IMR-90 (cell line): ENCODE measurements at regions not wholly inside any gene's neighbourhood (a gene's known extent, or its start where the extent isn't known, plus 50 kb on each side); places are given as distances from the start of the nearest gene placed in this dataset.
A peak's percentile ranks its signal among the peaks of the same experiment; 100 is the strongest.

ENCODE experiments used
- ATAC-seq: fragments of 200-7000 bp; cut with Tn5 transposase; 2 replicates; pipeline ENCODE4 v1.9.1; 2020; ENCODE audit warnings: low read depth, mild to moderate bottlenecking, moderate library complexity
- BruUV-seq: library from RNA; stranded (reverse); fragments of 400-500 nt; replicated peaks from 2 replicates; lab custom pipeline; 2021; lab: Mats Ljungman, UMichigan
- CTCF ChIA-PET: fragments of 300-600 bp; formaldehyde crosslinking; extraction: SDS; loops from one replicate; lab custom pipeline; 2021; ENCODE audit warnings: antibody characterized with exemption; lab: Yijun Ruan, JAX
- POLR2A ChIA-PET: fragments of 300-600 bp; sonication (Branson Sonifier 250); formaldehyde crosslinking; loops from one replicate; lab custom pipeline; 2022; ENCODE audit warnings: antibody characterized with exemption; ENCODE audit not compliant: unreplicated experiment; lab: Charles Lee
- DNase-seq: peaks from one replicate; pipeline ENCODE4 v3.0.0; 2013
- H2AFZ ChIP-seq: replicated peaks from 2 replicates; pipeline ENCODE3; 2013; ENCODE audit warnings: low read length, mild to moderate bottlenecking; ENCODE audit not compliant: poor library complexity
- H2AK5ac ChIP-seq: 2 replicates; pipeline ENCODE4 v1.6.1; 2013; ENCODE audit warnings: low read depth, low read length, inconsistent platforms
- H2AK9ac ChIP-seq: replicated peaks from 2 replicates; pipeline ENCODE3; 2013; ENCODE audit warnings: mild to moderate bottlenecking, low read depth, low read length, moderate library complexity; ENCODE audit not compliant: poor library complexity
- H2BK120ac ChIP-seq: 2 replicates; pipeline ENCODE4 v1.6.1; 2013; ENCODE audit warnings: low read depth, low read length, inconsistent platforms
- H2BK15ac ChIP-seq: 3 replicates; pipeline ENCODE4 v1.6.1; 2013; ENCODE audit warnings: low read depth, low read length, inconsistent platforms
- H2BK20ac ChIP-seq: 2 replicates; pipeline ENCODE4 v1.6.1; 2013; ENCODE audit warnings: low read depth, mild to moderate bottlenecking, inconsistent platforms, low read length, moderate library complexity
- H2BK5ac ChIP-seq: 2 replicates; pipeline ENCODE4 v1.6.1; 2013; ENCODE audit warnings: mild to moderate bottlenecking, low read depth, low read length, inconsistent platforms; ENCODE audit not compliant: poor library complexity, severe bottlenecking
- H3K14ac ChIP-seq: replicated peaks from 2 replicates; pipeline ENCODE4 v1.6.1; 2013; ENCODE audit warnings: low read depth, low read length, inconsistent platforms
- H3K18ac ChIP-seq: 2 replicates; pipeline ENCODE4 v1.6.1; 2013; ENCODE audit warnings: low read depth, low read length, control low read depth
- H3K23ac ChIP-seq: 2 replicates; pipeline ENCODE4 v1.6.1; 2013; ENCODE audit warnings: low read depth, low read length, inconsistent platforms
- H3K27ac ChIP-seq: 2 replicates; pipeline ENCODE4 v1.5.1; 2013; ENCODE audit warnings: mild to moderate bottlenecking, control low read depth, low read length; ENCODE audit not compliant: insufficient read depth
- H3K27me3 ChIP-seq: 2 replicates; pipeline ENCODE4 v1.6.1; 2013; ENCODE audit warnings: low read length; ENCODE audit not compliant: control insufficient read depth, insufficient read depth
- H3K36me3 ChIP-seq: 2 replicates; pipeline ENCODE4 v1.6.1; 2013; ENCODE audit warnings: low read length, mixed read lengths; ENCODE audit not compliant: control insufficient read depth, insufficient read depth
- H3K4ac ChIP-seq: 2 replicates; pipeline ENCODE4 v1.6.1; 2013; ENCODE audit warnings: low read depth, low read length, inconsistent platforms
- H3K4me1 ChIP-seq: 2 replicates; pipeline ENCODE4 v1.6.1; 2013; ENCODE audit warnings: low read length, mixed read lengths; ENCODE audit not compliant: control insufficient read depth, insufficient read depth
- H3K4me2 ChIP-seq: 2 replicates; pipeline ENCODE4 v1.6.1; 2013; ENCODE audit warnings: low read depth, mild to moderate bottlenecking, control low read depth, low read length, moderate library complexity
- H3K4me3 ChIP-seq: 2 replicates; pipeline ENCODE4 v1.5.1; 2013; ENCODE audit warnings: low read depth, mild to moderate bottlenecking, control low read depth, low read length, moderate library complexity; ENCODE audit not compliant: insufficient read depth
- H3K56ac ChIP-seq: 2 replicates; pipeline ENCODE4 v1.6.1; 2013; ENCODE audit warnings: low read length, inconsistent platforms; ENCODE audit not compliant: insufficient read depth; ENCODE audit errors: extremely low read depth
- H3K79me1 ChIP-seq, 2 experiments: 2 replicates each; pipeline ENCODE4 v1.6.1; 2013; ENCODE audit warnings: low read length in 2 of 2, inconsistent platforms in 1 of 2, low read depth in 1 of 2
- H3K9ac ChIP-seq: 2 replicates; pipeline ENCODE4 v1.6.1; 2013; ENCODE audit warnings: low read depth, low read length, control low read depth
- H3K9me1 ChIP-seq: 2 replicates; pipeline ENCODE4 v1.6.1; 2013; ENCODE audit warnings: low read length, inconsistent platforms; ENCODE audit not compliant: insufficient read depth
- H3K9me3 ChIP-seq: 2 replicates; pipeline ENCODE4 v1.6.1; 2013; ENCODE audit warnings: low read length; ENCODE audit not compliant: control insufficient read depth, insufficient read depth
- H4K20me1 ChIP-seq: 2 replicates; pipeline ENCODE4 v1.6.1; 2013; ENCODE audit warnings: low read length, inconsistent platforms; ENCODE audit not compliant: insufficient read depth
- H4K5ac ChIP-seq: 2 replicates; pipeline ENCODE4 v1.6.1; 2013; ENCODE audit warnings: mild to moderate bottlenecking, low read depth, low read length, control low read depth
- H4K8ac ChIP-seq, 2 experiments: 2 replicates each; pipeline ENCODE4 v1.6.1; 2013; ENCODE audit warnings: low read depth in 2 of 2, low read length in 2 of 2, control low read depth in 1 of 2, inconsistent platforms in 1 of 2
- H4K91ac ChIP-seq: 2 replicates; pipeline ENCODE4 v1.6.1; 2013; ENCODE audit warnings: low read depth, low read length, inconsistent platforms; ENCODE audit not compliant: insufficient read depth
- BHLHE40 ChIP-seq: fragments of 150-350 bp; IDR thresholded peaks from 2 replicates; pipeline ENCODE4 v1.6.1; 2016; ENCODE audit warnings: mild to moderate bottlenecking, low read depth, low read length
- CEBPB ChIP-seq: IDR thresholded peaks from 2 replicates; pipeline ENCODE4 v1.6.1; 2012; ENCODE audit warnings: low read depth, low read length, improper control_type of control experiment
- CHD1 ChIP-seq: IDR thresholded peaks from 2 replicates; pipeline ENCODE4 v1.6.1; 2012; ENCODE audit warnings: low read depth, low read length, improper control_type of control experiment
- FOS ChIP-seq: fragments of 150-350 bp; IDR thresholded peaks from 2 replicates; pipeline ENCODE4 v1.6.1; 2016; ENCODE audit warnings: low read depth, low read length
- MAFK ChIP-seq: IDR thresholded peaks from 2 replicates; pipeline ENCODE4 v1.6.1; 2012; ENCODE audit warnings: low read depth, low read length, improper control_type of control experiment
- MAZ ChIP-seq: IDR thresholded peaks from 2 replicates; pipeline ENCODE4 v1.6.1; 2012; ENCODE audit warnings: low read depth, mild to moderate bottlenecking, low read length, improper control_type of control experiment, moderate library complexity, borderline replicate concordance
- MXI1 ChIP-seq: IDR thresholded peaks from 2 replicates; pipeline ENCODE4 v1.6.1; 2012; ENCODE audit warnings: low read depth, mild to moderate bottlenecking, low read length, moderate library complexity, borderline replicate concordance
- NFE2L2 ChIP-seq: fragments of 150-350 bp; IDR thresholded peaks from 2 replicates; pipeline ENCODE4 v1.6.1; 2016; ENCODE audit warnings: low read depth, mild to moderate bottlenecking, low read length
- POLR2A ChIP-seq: IDR thresholded peaks from 2 replicates; pipeline ENCODE4 v1.6.1; 2012; ENCODE audit warnings: mild to moderate bottlenecking, low read depth, low read length
- RAD21 ChIP-seq: IDR thresholded peaks from 2 replicates; pipeline ENCODE4 v1.6.1; 2012; ENCODE audit warnings: low read length, improper control_type of control experiment
- RCOR1 ChIP-seq: IDR thresholded peaks from 2 replicates; pipeline ENCODE4 v1.6.1; 2012; ENCODE audit warnings: mild to moderate bottlenecking, low read length, improper control_type of control experiment; ENCODE audit not compliant: insufficient replicate concordance
- RFX5 ChIP-seq: IDR thresholded peaks from 2 replicates; pipeline ENCODE4 v1.8.0; 2012; ENCODE audit warnings: low read depth, mild to moderate bottlenecking, low read length, moderate library complexity
- SMC3 ChIP-seq: fragments of 150-350 bp; IDR thresholded peaks from 2 replicates; pipeline ENCODE4 v1.6.1; 2016; ENCODE audit warnings: low read depth, mild to moderate bottlenecking, antibody characterized with exemption, low read length, moderate library complexity
- WGBS, 2 experiments: methylation state at CpG; one replicate each; pipeline versions ENCODE4 v1.1.5 to v1.1.7; 2013; ENCODE audit warnings: missing lambda C conversion rate in 2 of 2; ENCODE audit not compliant: insufficient read length in 1 of 2; ENCODE audit errors: extremely low coverage in 2 of 2; 5-methylcytosine and 5-hydroxymethylcytosine counted together
- dilution Hi-C: fragments of 300-500 bp; cut with HindIII; formaldehyde crosslinking; loops from one replicate; pipeline ENCODE4 v1.14.3; 2018; ENCODE audit warnings: low sequenced_read_pairs; ENCODE audit not compliant: unreplicated experiment
- in situ Hi-C: fragments of 300-500 bp; cut with MboI; formaldehyde crosslinking; loops from 3 replicates; pipeline ENCODE4 v1.14.3; 2019; ENCODE audit warnings: low sequenced_read_pairs, inconsistent platforms, mixed read lengths
- intact Hi-C: fragments of 100-400 bp; cut with micrococcal nuclease; formaldehyde crosslinking; loops from 2 replicates; pipeline ENCODE4 v1.10.0; 2022
- TF ChIP-seq, protein P1 (sequence below): conservative IDR thresholded peaks from 2 replicates; pipeline ENCODE4 v1.5.1; 2012; ENCODE audit warnings: mild to moderate bottlenecking, low read depth, low read length, improper control_type of control experiment
- TF ChIP-seq, protein P2 (sequence below): fragments of 150-350 bp; IDR thresholded peaks from 2 replicates; pipeline ENCODE4 v1.6.1; 2017; ENCODE audit warnings: mild to moderate bottlenecking, antibody characterized with exemption, low read length, low read depth
- TF ChIP-seq, protein P3 (sequence below): fragments of 150-350 bp; IDR thresholded peaks from 2 replicates; pipeline ENCODE4 v1.6.1; 2016; ENCODE audit warnings: low read depth, mild to moderate bottlenecking, low read length, moderate library complexity, borderline replicate concordance

DNA sequence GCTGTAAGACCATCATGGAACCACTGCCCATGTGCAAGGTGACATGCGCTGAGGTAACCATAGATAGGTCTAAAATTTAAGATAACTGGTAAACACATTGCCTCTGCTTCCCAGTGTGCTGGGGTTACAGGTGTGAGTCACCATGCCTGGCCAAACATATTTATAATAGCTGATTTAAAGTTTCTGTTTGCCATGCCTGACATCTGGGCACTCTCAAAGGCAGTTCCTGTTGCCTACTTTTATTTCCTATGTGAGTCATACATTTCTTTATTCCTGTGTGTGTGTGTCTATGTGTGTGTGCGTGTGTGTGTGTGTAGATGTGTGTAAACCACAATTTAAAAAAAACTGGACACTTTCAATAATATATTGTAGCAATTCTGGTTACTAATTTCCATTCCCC is 415.2 kb upstream of the NETO1 start:
- DNase-seq (peak; percentile 27), ATAC-seq (peak; percentile 29; the same call in 1 of the 2 replicates)
- H4K8ac ChIP-seq, result no peak overlapping the region
- in situ Hi-C loops (no loop called here), intact Hi-C loops (no loop called here), dilution Hi-C loops (no loop called here)
- no peak overlapping the region for H3K14ac ChIP-seq
- no peak overlapping the region for H3K4me3 ChIP-seq
- ChIA-PET CTCF (interaction anchor here (0.6 kb wide), 1 partner anchor 45 kb away, joined by 3 read pairs; no protein-coding TSS in a partner anchor), POLR2A (no interaction called here)
- H3K4me2 ChIP-seq, result no peak overlapping the region
- H2AK5ac ChIP-seq, result no peak overlapping the region
- no peak overlapping the region for H4K5ac ChIP-seq
- H2BK120ac ChIP-seq, result no peak overlapping the region
- H3K4me1 ChIP-seq, result no peaks in the 10 kb centered on the region
- no peak overlapping the region for H3K23ac ChIP-seq
- no peak overlapping the region for H4K91ac ChIP-seq
- no peak overlapping the region for H2BK15ac ChIP-seq
- H2AFZ ChIP-seq, result no peak overlapping the region
- H2BK5ac ChIP-seq, result no peak overlapping the region
- H3K36me3 ChIP-seq, result no peaks in the 10 kb centered on the region
- H4K20me1 ChIP-seq, result no peaks in the 10 kb centered on the region
- no peak for TF ChIP-seq RAD21
- no peak for TF ChIP-seq MAZ
- TF ChIP-seq POLR2A, result no peak
- no peak for TF ChIP-seq FOS
- TF ChIP-seq MXI1, result no peak
- TF ChIP-seq, protein P1, sequence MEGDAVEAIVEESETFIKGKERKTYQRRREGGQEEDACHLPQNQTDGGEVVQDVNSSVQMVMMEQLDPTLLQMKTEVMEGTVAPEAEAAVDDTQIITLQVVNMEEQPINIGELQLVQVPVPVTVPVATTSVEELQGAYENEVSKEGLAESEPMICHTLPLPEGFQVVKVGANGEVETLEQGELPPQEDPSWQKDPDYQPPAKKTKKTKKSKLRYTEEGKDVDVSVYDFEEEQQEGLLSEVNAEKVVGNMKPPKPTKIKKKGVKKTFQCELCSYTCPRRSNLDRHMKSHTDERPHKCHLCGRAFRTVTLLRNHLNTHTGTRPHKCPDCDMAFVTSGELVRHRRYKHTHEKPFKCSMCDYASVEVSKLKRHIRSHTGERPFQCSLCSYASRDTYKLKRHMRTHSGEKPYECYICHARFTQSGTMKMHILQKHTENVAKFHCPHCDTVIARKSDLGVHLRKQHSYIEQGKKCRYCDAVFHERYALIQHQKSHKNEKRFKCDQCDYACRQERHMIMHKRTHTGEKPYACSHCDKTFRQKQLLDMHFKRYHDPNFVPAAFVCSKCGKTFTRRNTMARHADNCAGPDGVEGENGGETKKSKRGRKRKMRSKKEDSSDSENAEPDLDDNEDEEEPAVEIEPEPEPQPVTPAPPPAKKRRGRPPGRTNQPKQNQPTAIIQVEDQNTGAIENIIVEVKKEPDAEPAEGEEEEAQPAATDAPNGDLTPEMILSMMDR, result no peak
- no peak for TF ChIP-seq SMC3
- TF ChIP-seq, protein P2, sequence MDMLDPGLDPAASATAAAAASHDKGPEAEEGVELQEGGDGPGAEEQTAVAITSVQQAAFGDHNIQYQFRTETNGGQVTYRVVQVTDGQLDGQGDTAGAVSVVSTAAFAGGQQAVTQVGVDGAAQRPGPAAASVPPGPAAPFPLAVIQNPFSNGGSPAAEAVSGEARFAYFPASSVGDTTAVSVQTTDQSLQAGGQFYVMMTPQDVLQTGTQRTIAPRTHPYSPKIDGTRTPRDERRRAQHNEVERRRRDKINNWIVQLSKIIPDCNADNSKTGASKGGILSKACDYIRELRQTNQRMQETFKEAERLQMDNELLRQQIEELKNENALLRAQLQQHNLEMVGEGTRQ, result no peak
- TF ChIP-seq RCOR1, result no peak
- TF ChIP-seq CHD1, result no peak
- TF ChIP-seq MAFK, result no peak
- TF ChIP-seq CEBPB, result no peak
- TF ChIP-seq BHLHE40, result no peak
- no peak for TF ChIP-seq RFX5
- TF ChIP-seq NFE2L2, result no peak
- TF ChIP-seq, protein P3, sequence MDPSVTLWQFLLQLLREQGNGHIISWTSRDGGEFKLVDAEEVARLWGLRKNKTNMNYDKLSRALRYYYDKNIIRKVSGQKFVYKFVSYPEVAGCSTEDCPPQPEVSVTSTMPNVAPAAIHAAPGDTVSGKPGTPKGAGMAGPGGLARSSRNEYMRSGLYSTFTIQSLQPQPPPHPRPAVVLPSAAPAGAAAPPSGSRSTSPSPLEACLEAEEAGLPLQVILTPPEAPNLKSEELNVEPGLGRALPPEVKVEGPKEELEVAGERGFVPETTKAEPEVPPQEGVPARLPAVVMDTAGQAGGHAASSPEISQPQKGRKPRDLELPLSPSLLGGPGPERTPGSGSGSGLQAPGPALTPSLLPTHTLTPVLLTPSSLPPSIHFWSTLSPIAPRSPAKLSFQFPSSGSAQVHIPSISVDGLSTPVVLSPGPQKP, result no peak
- no TSS peak for BruUV-seq
- no peaks in the 10 kb centered on the region for H3K79me1 ChIP-seq
- H2AK9ac ChIP-seq, result no peak overlapping the region
- H3K9me3 ChIP-seq, result no peaks in the 10 kb centered on the region
- H3K4ac ChIP-seq, result no peak overlapping the region
- no CpG with 5 or more reads among the region's 2 CpGs for WGBS, 2 experiments
- no peak overlapping the region for H2BK20ac ChIP-seq
- no peak overlapping the region for H3K27ac ChIP-seq
- no peak overlapping the region for H3K9ac ChIP-seq
- H3K56ac ChIP-seq, result no peak overlapping the region
- H3K27me3 ChIP-seq, result no peaks in the 10 kb centered on the region
- no peaks in the 10 kb centered on the region for H3K9me1 ChIP-seq
- peak overlapping the region; percentile 41; the same call in 1 of the 2 replicates for H3K18ac ChIP-seq
